HG02571 (cell line): ENCODE measurements at regions not wholly inside any gene's neighbourhood (a gene's known extent, or its start where the extent isn't known, plus 50 kb on each side); places are given as distances from the start of the nearest gene placed in this dataset.

Experiments
- ATAC-seq: cut with Tn5 transposase; IDR thresholded peaks from one replicate; pipeline ENCODE4 v1.9.1; 2021; ENCODE audit warnings: mild to moderate bottlenecking, moderate library complexity; ENCODE audit not compliant: unreplicated experiment

GRCh38 chr16:65936096-65936495, 430.4 kb upstream of the CDH5 start:
- ATAC-seq: no peak

- no peak for ATAC-seq
Observed at GRCh38 chr16:65934443-65934842, 432.0 kb upstream of the CDH5 start.

GRCh38 chr16:65933703-65934102, 432.8 kb upstream of the CDH5 start:
- ATAC-seq: no peak

GRCh38 chr16:65932350-65933072, 434.0 kb upstream of the CDH5 start:
- ATAC-seq: no peak

- ATAC-seq: no peak
Observed at GRCh38 chr16:65922923-65923322, 443.6 kb upstream of the CDH5 start.

- no peak for ATAC-seq
Observed at GRCh38 chr16:65919986-65920376, 446.5 kb upstream of the CDH5 start.

GRCh38 chr16:65919145-65919985, 447.1 kb upstream of the CDH5 start:
- ATAC-seq: no peak

GRCh38 chr16:65917466-65917865, 449.0 kb upstream of the CDH5 start:
- no peak for ATAC-seq

- ATAC-seq: no peak
Observed at GRCh38 chr16:65916995-65917394, 449.5 kb upstream of the CDH5 start.

- ATAC-seq: no peak
Observed at GRCh38 chr16:65910291-65910690, 456.2 kb upstream of the CDH5 start.

- no peak for ATAC-seq
Observed at GRCh38 chr16:65909310-65910050, 457.0 kb upstream of the CDH5 start.

GRCh38 chr16:65908568-65908967, 457.9 kb upstream of the CDH5 start:
- no peak for ATAC-seq

GRCh38 chr16:65905331-65905730, 461.2 kb upstream of the CDH5 start:
- no peak for ATAC-seq

GRCh38 chr16:65896448-65897153, 469.9 kb upstream of the CDH5 start:
- no peak for ATAC-seq

- no peak for ATAC-seq
Observed at GRCh38 chr16:65895906-65896305, 470.6 kb upstream of the CDH5 start.

GRCh38 chr16:65895486-65895885, 471.0 kb upstream of the CDH5 start:
- ATAC-seq: no peak

GRCh38 chr16:65890203-65890602, 476.3 kb upstream of the CDH5 start:
- no peak for ATAC-seq

- no peak for ATAC-seq
Observed at GRCh38 chr16:65889533-65889966, 476.9 kb upstream of the CDH5 start.

- no peak for ATAC-seq
Observed at GRCh38 chr16:65888201-65888600, 478.3 kb upstream of the CDH5 start.

GRCh38 chr16:65884018-65884417, 482.5 kb upstream of the CDH5 start:
- no peak for ATAC-seq

- no peak for ATAC-seq
Observed at GRCh38 chr16:65878347-65878746, 488.1 kb upstream of the CDH5 start.
